HG03378 (cell line): ENCODE measurements at regions not wholly inside any gene's neighbourhood (a gene's known extent, or its start where the extent isn't known, plus 50 kb on each side); places are given as distances from the start of the nearest gene placed in this dataset.

ENCODE experiments used
- ATAC-seq: cut with Tn5 transposase; IDR thresholded peaks from one replicate; pipeline ENCODE4 v1.9.1; 2021; ENCODE audit warnings: mild to moderate bottlenecking, moderate library complexity; ENCODE audit not compliant: unreplicated experiment

- no peak for ATAC-seq
Observed at GRCh38 chr18:43481069-43481468, 203.8 kb upstream of the SYT4 start.

- no peak for ATAC-seq
Observed at GRCh38 chr18:43482136-43482535, 204.8 kb upstream of the SYT4 start.

GRCh38 chr18:43482600-43482999 lies 205.3 kb upstream of the SYT4 start:
- ATAC-seq = no peak

- ATAC-seq = no peak
Observed at GRCh38 chr18:43484710-43485109, 207.4 kb upstream of the SYT4 start.

GRCh38 chr18:43485545-43485963 lies 208.3 kb upstream of the SYT4 start:
- no peak for ATAC-seq

- no peak for ATAC-seq
Observed at GRCh38 chr18:43486462-43486861, 209.2 kb upstream of the SYT4 start.

GRCh38 chr18:43501099-43501498 lies 223.8 kb upstream of the SYT4 start:
- no peak for ATAC-seq

GRCh38 chr18:43506935-43507334 lies 229.6 kb upstream of the SYT4 start:
- ATAC-seq = no peak

- no peak for ATAC-seq
Observed at GRCh38 chr18:43507842-43508481, 230.7 kb upstream of the SYT4 start.

- ATAC-seq = no peak
Observed at GRCh38 chr18:43514747-43515146, 237.5 kb upstream of the SYT4 start.

GRCh38 chr18:43515481-43515880 lies 238.2 kb upstream of the SYT4 start:
- no peak for ATAC-seq

- ATAC-seq = no peak
Observed at GRCh38 chr18:43524260-43524659, 247.0 kb upstream of the SYT4 start.

GRCh38 chr18:43525169-43525568 lies 247.9 kb upstream of the SYT4 start:
- ATAC-seq = no peak

GRCh38 chr18:43526426-43527145 lies 249.3 kb upstream of the SYT4 start:
- ATAC-seq = no peak

- no peak for ATAC-seq
Observed at GRCh38 chr18:43531438-43531837, 254.1 kb upstream of the SYT4 start.

- ATAC-seq = no peak
Observed at GRCh38 chr18:43533371-43533770, 256.1 kb upstream of the SYT4 start.

- ATAC-seq = no peak
Observed at GRCh38 chr18:43534511-43534910, 257.2 kb upstream of the SYT4 start.

GRCh38 chr18:43539862-43540261 lies 262.6 kb upstream of the SYT4 start:
- ATAC-seq = no peak

GRCh38 chr18:43542016-43542415 lies 264.7 kb upstream of the SYT4 start:
- no peak for ATAC-seq

GRCh38 chr18:43543236-43543635 lies 265.9 kb upstream of the SYT4 start:
- no peak for ATAC-seq

GRCh38 chr18:43547456-43547855 lies 270.2 kb upstream of the SYT4 start:
- no peak for ATAC-seq

GRCh38 chr18:43559507-43559906 lies 282.2 kb upstream of the SYT4 start:
- no peak for ATAC-seq

GRCh38 chr18:43563780-43564179 lies 286.5 kb upstream of the SYT4 start:
- ATAC-seq = peak; percentile 62
